ENCODE measurements at regions not wholly inside any gene's neighbourhood (a gene's known extent, or its start where the extent isn't known, plus 50 kb on each side); places are given as distances from the start of the nearest gene placed in this dataset.
"Not testable (repeated sequence)": the region's sequence is repeated elsewhere in the genome, so short reads cannot be mapped to it uniquely, and the experiment has no call there.

- no peak for DNase-seq (ENCODE audit: low read depth)
Measured at GRCh38 chr13:83730674-83731073, 151.6 kb downstream of the SLITRK1 start.

DNA sequence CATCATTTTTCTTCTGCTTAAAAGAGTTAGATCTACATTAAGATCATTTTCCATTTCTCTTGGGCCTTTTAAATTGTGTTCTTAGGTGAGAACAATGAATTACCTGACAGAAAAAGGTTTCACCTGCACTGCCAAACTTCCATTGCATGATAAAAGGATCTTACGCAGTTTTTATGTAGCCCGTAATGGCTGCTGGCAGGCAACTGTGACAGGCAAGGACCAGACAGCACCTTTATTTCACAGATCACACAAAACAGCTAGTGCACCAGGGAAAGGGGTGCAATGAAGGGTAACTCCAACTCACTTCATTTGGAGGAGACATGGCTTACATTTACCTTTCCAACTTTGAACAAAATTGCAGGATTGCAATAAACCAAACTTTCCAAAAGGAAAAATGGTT lies 159.8 kb downstream of the SLITRK1 start:
- no peak for DNase-seq (ENCODE audit: low read depth)

- peak; percentile 64 for DNase-seq (ENCODE audit: low read depth)
Measured at GRCh38 chr13:83716121-83716520, 166.2 kb downstream of the SLITRK1 start.

- DNase-seq (ENCODE audit: low read depth), result no peak
Measured at GRCh38 chr13:83714236-83714635, 168.0 kb downstream of the SLITRK1 start.

DNA sequence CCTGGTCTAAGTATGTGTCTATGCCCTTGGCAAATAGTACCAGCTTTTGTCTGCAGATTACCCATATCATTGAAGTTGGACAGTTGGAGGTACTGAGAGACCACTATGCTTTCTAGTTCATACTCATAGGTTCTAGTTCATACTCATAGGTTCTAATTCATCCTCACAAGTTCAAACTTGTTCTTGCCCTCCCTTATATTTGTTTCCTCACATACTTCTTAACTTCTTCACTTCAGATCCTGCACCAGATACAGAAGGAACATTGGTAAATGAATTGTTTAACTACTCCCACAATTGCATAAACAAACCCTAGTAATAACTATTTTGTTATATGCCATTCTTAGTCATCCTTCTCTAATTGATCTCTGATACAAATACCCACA lies 172.2 kb downstream of the SLITRK1 start:
- DNase-seq (ENCODE audit: low read depth), result peak; percentile 9

DNA sequence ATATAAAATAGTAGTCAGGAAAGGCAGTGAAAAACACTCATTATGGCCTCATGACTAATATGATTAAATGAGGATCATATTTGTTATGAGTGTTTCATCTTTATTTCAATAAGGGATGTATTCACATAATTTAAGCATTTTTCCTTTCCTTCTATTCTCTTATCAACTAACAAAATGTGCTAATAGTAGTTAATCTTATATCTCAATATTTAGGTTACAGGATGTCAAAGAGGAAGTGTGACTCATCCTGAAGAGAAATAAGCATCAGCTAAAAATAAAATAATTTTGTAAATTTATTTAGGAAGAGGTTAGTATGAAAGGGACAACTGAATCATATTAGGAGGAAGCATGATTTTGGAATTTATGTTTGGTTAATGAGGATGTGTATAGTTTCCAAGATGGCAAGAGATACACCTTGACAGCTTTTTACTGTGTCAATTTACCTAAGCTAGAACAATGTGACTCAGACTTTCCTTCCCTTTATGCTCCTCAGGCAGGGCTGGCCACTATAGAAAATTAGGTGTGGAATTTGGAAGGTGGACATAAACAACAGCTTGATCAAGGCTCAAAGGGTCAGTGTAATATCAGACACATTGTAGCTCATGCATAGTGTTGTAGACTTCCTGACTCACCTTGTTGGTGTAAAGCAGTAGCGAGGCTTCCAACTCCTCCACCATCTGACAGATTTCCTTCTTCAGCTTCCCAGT lies 172.7 kb downstream of the SLITRK1 start:
- peak; percentile 7 for DNase-seq (ENCODE audit: low read depth)

DNA sequence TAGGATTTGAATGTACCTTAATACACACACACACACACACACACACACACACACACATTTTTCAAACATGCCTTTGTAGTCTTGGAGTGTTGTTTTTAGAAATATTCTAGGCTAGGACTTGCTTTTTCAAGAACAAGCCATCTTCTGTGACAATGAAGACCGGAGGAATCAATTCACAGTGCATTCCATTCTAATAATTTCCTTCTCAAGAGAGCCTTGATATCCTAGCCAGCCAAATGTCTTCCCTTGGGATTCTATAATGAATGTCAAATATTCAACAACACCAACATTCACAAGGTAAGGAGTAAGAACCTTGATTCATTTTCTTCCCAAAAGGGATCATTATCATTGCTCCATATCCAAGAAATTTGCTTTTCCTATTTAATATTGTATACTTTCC lies 180.3 kb downstream of the SLITRK1 start:
- no peak for DNase-seq (ENCODE audit: low read depth)

- no peak for DNase-seq (ENCODE audit: low read depth)
Measured at GRCh38 chr13:83692800-83693199, 189.5 kb downstream of the SLITRK1 start.

DNA sequence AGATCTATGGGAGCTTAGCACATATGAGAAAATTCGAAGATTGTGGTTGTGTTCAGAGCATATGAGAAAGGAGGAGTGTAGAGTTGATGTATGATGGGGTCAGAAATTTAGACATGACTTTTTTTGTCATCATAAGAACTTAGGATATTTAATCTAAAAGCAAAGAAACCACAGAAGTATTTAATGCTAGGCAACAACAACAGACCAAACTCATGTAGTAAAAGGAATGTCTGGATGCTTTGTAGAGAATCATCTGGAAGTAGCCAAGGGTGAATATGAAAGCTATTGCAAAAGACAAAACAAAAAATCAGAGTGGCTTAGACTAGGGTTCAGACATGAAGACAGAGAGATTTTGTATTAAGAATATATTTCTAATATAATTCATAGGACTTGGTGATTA lies 190.3 kb downstream of the SLITRK1 start:
- peak; percentile 65 for DNase-seq (ENCODE audit: low read depth)

GRCh38 chr13:83681547-83681946 lies 200.7 kb downstream of the SLITRK1 start:
- no peak for DNase-seq (ENCODE audit: low read depth)

GRCh38 chr13:83677985-83678384 lies 204.3 kb downstream of the SLITRK1 start:
- no peak for DNase-seq (ENCODE audit: low read depth)

- DNase-seq (ENCODE audit: low read depth), result no peak
Measured at GRCh38 chr13:83672612-83673011, 209.7 kb downstream of the SLITRK1 start.

GRCh38 chr13:83667606-83668005 lies 214.7 kb downstream of the SLITRK1 start:
- no peak for DNase-seq (ENCODE audit: low read depth)

GRCh38 chr13:83666141-83666540 lies 216.1 kb downstream of the SLITRK1 start:
- peak; percentile 39 for DNase-seq (ENCODE audit: low read depth)

GRCh38 chr13:83657281-83657680 lies 225.0 kb downstream of the SLITRK1 start:
- DNase-seq (ENCODE audit: low read depth), result no peak

DNA sequence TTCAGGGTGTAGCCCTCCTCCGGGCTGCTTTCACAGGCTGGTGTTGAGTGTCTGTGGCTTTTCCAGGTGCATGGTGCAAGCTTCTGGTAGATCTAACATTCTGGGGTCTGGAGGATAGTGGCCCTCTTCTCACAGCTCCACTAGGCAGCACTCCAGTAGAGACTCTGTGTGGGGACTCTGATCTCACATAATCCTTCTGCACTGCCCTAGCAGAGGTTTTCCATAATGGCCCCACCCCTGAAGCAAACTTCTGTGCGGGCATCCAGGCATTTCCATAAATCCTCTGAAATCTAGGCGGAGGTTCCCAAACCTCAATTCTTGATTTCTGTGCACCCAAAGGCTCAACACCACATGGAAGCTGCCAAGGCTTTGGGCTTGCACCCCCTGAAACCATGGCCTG lies 239.7 kb downstream of the SLITRK1 start:
- DNase-seq (ENCODE audit: low read depth), result not testable (repeated sequence)

DNA sequence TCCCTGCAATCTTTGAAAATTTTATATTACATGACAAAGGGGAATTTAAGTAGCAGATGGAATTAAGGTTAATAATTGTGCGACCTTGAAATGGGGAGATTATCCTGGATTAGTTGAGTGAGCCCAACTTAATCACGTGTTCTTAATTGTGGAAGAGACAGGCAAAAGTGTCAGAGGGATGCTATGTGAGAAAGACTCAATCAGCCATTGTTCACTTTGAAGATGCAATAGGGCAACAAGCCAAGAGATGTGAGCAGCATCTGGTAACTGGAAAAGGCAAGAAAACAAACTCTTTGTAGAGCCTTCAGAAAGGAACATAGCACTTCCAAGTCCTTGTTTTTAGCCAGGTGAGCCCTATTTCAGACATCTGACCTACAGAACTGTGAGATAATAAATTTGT lies 247.7 kb downstream of the SLITRK1 start:
- DNase-seq (ENCODE audit: low read depth), result no peak

GRCh38 chr13:83633746-83634145 lies 248.5 kb downstream of the SLITRK1 start:
- no peak for DNase-seq (ENCODE audit: low read depth)

- peak; percentile 73 for DNase-seq (ENCODE audit: low read depth)
Measured at GRCh38 chr13:83622422-83622784, 259.9 kb downstream of the SLITRK1 start.

- no peak for DNase-seq (ENCODE audit: low read depth)
Measured at GRCh38 chr13:83621765-83622421, 260.4 kb downstream of the SLITRK1 start.

GRCh38 chr13:83620530-83621220 lies 261.6 kb downstream of the SLITRK1 start:
- DNase-seq (ENCODE audit: low read depth), result peak; percentile 36

DNA sequence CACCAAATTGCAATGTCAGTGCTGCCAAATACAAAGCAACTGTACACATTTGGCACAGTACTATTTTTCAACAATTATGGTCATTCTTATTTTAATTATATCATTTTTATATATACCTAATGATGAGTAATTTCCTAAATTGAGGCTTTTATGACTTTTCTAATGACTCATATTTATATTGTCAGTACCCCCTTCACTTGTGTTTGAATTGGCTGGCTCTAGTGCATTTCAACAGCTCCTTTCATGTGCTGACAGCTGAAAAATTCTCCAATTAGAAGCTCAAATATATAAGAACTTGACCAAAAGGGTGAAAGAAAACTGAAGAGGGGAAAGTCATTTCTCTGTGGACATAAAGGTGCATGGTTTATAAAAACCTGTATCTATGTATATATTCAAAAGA lies 263.3 kb downstream of the SLITRK1 start:
- peak; percentile 56 for DNase-seq (ENCODE audit: low read depth)

DNA sequence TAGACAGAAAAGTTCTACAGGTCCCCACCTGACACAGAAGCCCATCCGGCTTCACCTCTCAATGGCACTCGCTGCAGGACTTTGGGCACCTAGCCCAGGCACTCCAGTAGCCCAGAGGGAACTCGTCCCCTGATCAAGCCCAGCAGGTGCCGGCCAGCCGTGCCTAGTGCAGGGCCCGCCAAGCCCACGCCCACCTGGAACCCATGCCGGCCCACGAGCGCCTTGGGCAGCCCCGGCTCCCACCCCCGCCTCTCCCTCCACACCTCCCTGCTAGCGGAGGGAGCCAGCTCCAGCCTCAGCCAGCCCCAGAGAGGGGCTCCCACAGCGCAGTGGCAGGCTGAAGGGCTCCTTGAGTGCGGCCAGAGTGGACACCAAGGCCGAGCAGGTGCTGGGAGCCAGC lies 268.8 kb downstream of the SLITRK1 start:
- DNase-seq (ENCODE audit: low read depth), result no peak
